Astrocyte (in vitro differentiated cells and primary cell): ENCODE measurements at regions not wholly inside any gene's neighbourhood (a gene's known extent, or its start where the extent isn't known, plus 50 kb on each side); places are given as distances from the start of the nearest gene placed in this dataset.

Source experiments
- DNase-seq: peaks from one replicate; pipeline ENCODE4 v3.0.0-alpha.2; 2010; ENCODE audit warnings: low read depth
- FAIRE-seq: peaks from 2 replicates; lab custom pipeline; 2011; peaks lifted over from hg19 to GRCh38; lab: Jason Lieb, UNC
- H2AFZ ChIP-seq: 2 replicates; pipeline ENCODE4 v1.6.0; 2012; ENCODE audit warnings: low read depth, low read length, inconsistent platforms
- H3K27ac ChIP-seq: 2 replicates; pipeline ENCODE4 v1.5.1; 2011; ENCODE audit warnings: low read depth, low read length, inconsistent platforms
- H3K27me3 ChIP-seq: 2 replicates; pipeline ENCODE4 v1.6.0; 2011; ENCODE audit warnings: low read length, inconsistent platforms; ENCODE audit not compliant: insufficient read depth
- H3K36me3 ChIP-seq: 2 replicates; pipeline ENCODE4 v1.5.1; 2011; ENCODE audit warnings: low read length, inconsistent platforms; ENCODE audit not compliant: insufficient read depth
- H3K4me1 ChIP-seq: 2 replicates; pipeline ENCODE4 v1.5.1; 2011; ENCODE audit warnings: low read length, inconsistent platforms; ENCODE audit not compliant: insufficient read depth
- H3K4me2 ChIP-seq: 2 replicates; pipeline ENCODE4 v1.6.0; 2012; ENCODE audit warnings: low read length, inconsistent platforms
- H3K4me3 ChIP-seq: 2 replicates; pipeline ENCODE4 v1.5.1; 2011; ENCODE audit warnings: low read depth, mild to moderate bottlenecking, low read length, inconsistent platforms; ENCODE audit not compliant: insufficient read depth
- H3K79me2 ChIP-seq: 2 replicates; pipeline ENCODE4 v1.6.0; 2012; ENCODE audit warnings: mild to moderate bottlenecking, low read length, inconsistent platforms; ENCODE audit not compliant: insufficient read depth
- H3K9ac ChIP-seq: 2 replicates; pipeline ENCODE4 v1.6.0; 2012; ENCODE audit warnings: mild to moderate bottlenecking, low read length, inconsistent platforms
- H3K9me3 ChIP-seq: 2 replicates; pipeline ENCODE4 v1.5.1; 2012; ENCODE audit warnings: low read depth, mild to moderate bottlenecking, low read length, inconsistent platforms; ENCODE audit not compliant: insufficient read depth
- H4K20me1 ChIP-seq: 2 replicates; pipeline ENCODE4 v1.6.0; 2012; ENCODE audit warnings: low read length, inconsistent platforms; ENCODE audit not compliant: insufficient read depth
- H3K27ac Mint-ChIP-seq: one replicate; pipeline ENCODE4 v1.8.0; 2021; ENCODE audit warnings: mild to moderate bottlenecking, mixed read lengths; ENCODE audit not compliant: unreplicated experiment
- H3K27me3 Mint-ChIP-seq: one replicate; pipeline ENCODE4 v1.8.0; 2021; ENCODE audit warnings: low read depth, mixed read lengths; ENCODE audit not compliant: unreplicated experiment
- H3K36me3 Mint-ChIP-seq: one replicate; pipeline ENCODE4 v1.8.0; 2021; ENCODE audit warnings: low read depth, mixed read lengths; ENCODE audit not compliant: unreplicated experiment
- H3K4me1 Mint-ChIP-seq: one replicate; pipeline ENCODE4 v1.8.0; 2021; ENCODE audit warnings: low read depth, mixed read lengths; ENCODE audit not compliant: unreplicated experiment
- H3K4me3 Mint-ChIP-seq: one replicate; pipeline ENCODE4 v1.8.0; 2021; ENCODE audit warnings: mild to moderate bottlenecking, moderate library complexity, mixed read lengths; ENCODE audit not compliant: unreplicated experiment
- H3K9me3 Mint-ChIP-seq: one replicate; pipeline ENCODE4 v1.8.0; 2021; ENCODE audit warnings: mild to moderate bottlenecking, mixed read lengths; ENCODE audit not compliant: unreplicated experiment
- CTCF ChIP-seq: IDR thresholded peaks from 2 replicates; pipeline ENCODE4 v1.5.1; 2011; ENCODE audit warnings: low read depth, mild to moderate bottlenecking, inconsistent platforms, low read length, moderate library complexity; ENCODE audit not compliant: insufficient read depth
- EZH2 ChIP-seq: IDR thresholded peaks from 2 replicates; pipeline ENCODE4 v1.6.1; 2012; ENCODE audit warnings: mild to moderate bottlenecking, low read length, inconsistent platforms; ENCODE audit not compliant: insufficient read depth

GRCh38 chr7:149625340-149625946 lies 127.8 kb upstream of the ZNF746 start:
- H3K27ac Mint-ChIP-seq, result no peak overlapping the region
- peak; percentile 26 for DNase-seq
- peaks cover under 1% of the 10 kb centered on the region for H3K36me3 ChIP-seq
- peaks cover 4% of the 10 kb centered on the region for H3K36me3 Mint-ChIP-seq
- H3K4me1 Mint-ChIP-seq, result peaks cover 9% of the 10 kb centered on the region
- no peaks in the 10 kb centered on the region for H3K9me3 ChIP-seq
- peak overlapping the region; percentile 85 for H3K9ac ChIP-seq
- peak overlapping the region; percentile 77 for H3K4me3 Mint-ChIP-seq
- no peaks in the 10 kb centered on the region for H3K9me3 Mint-ChIP-seq
- H3K79me2 ChIP-seq, result peaks cover 35% of the 10 kb centered on the region
- H3K27me3 ChIP-seq, result peaks cover 8% of the 10 kb centered on the region
- peak overlapping the region; percentile 94 for H3K4me3 ChIP-seq
- peak overlapping the region; percentile 93 for H2AFZ ChIP-seq
- TF ChIP-seq EZH2, result no peak
- TF ChIP-seq CTCF, result peak; percentile 52
- peaks cover 7% of the 10 kb centered on the region for H3K4me1 ChIP-seq
- H3K4me2 ChIP-seq, result peak overlapping the region; percentile 100
- H4K20me1 ChIP-seq, result peaks cover 31% of the 10 kb centered on the region
- peak overlapping the region; percentile 78 for H3K27ac ChIP-seq
- no peak for FAIRE-seq
- H3K27me3 Mint-ChIP-seq, result peaks cover 21% of the 10 kb centered on the region

GRCh38 chr7:149624419-149625339 lies 127.1 kb upstream of the ZNF746 start:
- Mint-ChIP-seq H3K27ac (no peak overlapping the region), H3K36me3 (peaks cover 7% of the 10 kb centered on the region)

More at GRCh38 chr7:149624419-149625339, 127.1 kb upstream of the ZNF746 start:
- Histone ChIP-seq H3K36me3 (peaks cover 4% of the 10 kb centered on the region), H3K27me3 (peaks cover 4% of the 10 kb centered on the region), H3K9me3 (no peaks in the 10 kb centered on the region), H3K4me1 (peaks cover 7% of the 10 kb centered on the region), H3K27ac (peak overlapping the region; percentile 78), H4K20me1 (peaks cover 37% of the 10 kb centered on the region), H3K79me2 (peaks cover 36% of the 10 kb centered on the region), H3K4me3 (peak overlapping the region; percentile 94), H3K9ac (peak overlapping the region; percentile 85), H3K4me2 (peak overlapping the region; percentile 100), H2AFZ (peak overlapping the region; percentile 93)
- Mint-ChIP-seq H3K9me3 (no peaks in the 10 kb centered on the region), H3K4me3 (peak overlapping the region; percentile 85), H3K27me3 (peaks cover 21% of the 10 kb centered on the region), H3K4me1 (peaks cover 9% of the 10 kb centered on the region)
- no peak for FAIRE-seq
- peak; percentile 83 for DNase-seq
- TF ChIP-seq EZH2 (no peak), CTCF (peak; percentile 30)
